ENCODE measurements at regions not wholly inside any gene's neighbourhood (a gene's known extent, or its start where the extent isn't known, plus 50 kb on each side); places are given as distances from the start of the nearest gene placed in this dataset.

DNA sequence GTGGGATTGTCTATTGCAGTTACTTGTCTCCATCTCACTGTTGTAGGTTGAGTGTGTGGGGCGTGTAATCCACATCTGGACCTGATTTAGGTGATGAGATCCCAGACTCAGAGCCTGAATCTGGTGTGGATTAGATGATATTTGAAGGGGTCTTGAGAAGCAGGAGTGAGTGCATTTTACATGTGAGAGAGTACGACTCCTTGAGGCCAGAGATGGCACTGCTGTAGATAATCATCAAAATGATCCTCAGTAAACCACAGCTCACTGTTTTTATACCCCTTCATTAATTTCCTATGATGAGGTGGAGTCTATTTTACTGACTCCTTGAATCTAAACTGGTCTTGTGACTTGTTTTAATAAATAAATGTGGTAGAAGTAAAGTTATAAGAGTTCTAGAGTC lies 732.5 kb downstream of the KCNJ2 start:
- TF ChIP-seq, protein P1, sequence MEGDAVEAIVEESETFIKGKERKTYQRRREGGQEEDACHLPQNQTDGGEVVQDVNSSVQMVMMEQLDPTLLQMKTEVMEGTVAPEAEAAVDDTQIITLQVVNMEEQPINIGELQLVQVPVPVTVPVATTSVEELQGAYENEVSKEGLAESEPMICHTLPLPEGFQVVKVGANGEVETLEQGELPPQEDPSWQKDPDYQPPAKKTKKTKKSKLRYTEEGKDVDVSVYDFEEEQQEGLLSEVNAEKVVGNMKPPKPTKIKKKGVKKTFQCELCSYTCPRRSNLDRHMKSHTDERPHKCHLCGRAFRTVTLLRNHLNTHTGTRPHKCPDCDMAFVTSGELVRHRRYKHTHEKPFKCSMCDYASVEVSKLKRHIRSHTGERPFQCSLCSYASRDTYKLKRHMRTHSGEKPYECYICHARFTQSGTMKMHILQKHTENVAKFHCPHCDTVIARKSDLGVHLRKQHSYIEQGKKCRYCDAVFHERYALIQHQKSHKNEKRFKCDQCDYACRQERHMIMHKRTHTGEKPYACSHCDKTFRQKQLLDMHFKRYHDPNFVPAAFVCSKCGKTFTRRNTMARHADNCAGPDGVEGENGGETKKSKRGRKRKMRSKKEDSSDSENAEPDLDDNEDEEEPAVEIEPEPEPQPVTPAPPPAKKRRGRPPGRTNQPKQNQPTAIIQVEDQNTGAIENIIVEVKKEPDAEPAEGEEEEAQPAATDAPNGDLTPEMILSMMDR (conservative IDR thresholded peaks at IDR 0.05; ENCODE audit: low read depth, low read length), result no peak
- TF ChIP-seq EZH2 (IDR thresholded peaks at IDR 0.05; ENCODE audit: borderline replicate concordance, low read depth, low read length, poor library complexity, severe bottlenecking), result no peak
